ENCODE measurements at regions not wholly inside any gene's neighbourhood (a gene's known extent, or its start where the extent isn't known, plus 50 kb on each side); places are given as distances from the start of the nearest gene placed in this dataset.

DNA sequence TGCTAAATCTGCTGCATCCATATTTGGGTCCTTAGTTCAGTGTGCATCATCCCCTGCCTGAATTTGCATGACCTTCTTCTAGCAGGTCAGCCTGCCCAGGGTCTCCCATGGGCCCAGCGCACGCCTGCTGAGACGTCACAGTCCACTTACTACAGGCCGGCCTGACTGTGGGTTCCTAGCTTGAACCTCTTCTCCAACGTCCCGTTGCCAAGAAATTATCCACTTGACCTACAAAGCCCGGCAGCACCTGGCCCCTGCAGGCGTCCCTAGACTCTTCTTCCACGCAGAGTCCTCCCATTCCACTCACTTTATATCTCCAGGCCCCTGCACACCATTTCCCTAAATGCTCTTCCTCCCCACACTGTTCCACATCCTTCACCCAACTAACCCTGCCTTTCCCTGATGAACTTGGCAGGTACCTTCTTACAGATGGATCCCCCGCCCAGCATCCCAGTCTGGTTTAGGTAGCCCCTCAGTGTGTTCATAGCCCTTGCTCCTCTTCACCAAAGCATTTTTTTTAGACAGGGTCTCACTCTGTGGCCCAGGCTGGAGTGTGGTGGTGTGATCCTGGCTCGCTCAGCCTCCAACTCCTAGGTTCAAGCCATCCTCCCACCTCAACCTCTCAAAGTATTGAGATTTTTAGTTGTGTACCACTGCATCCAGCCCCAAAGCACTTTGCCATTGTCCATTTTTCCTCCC is 155.0 kb upstream of the SOX1 start (continued):
- TF ChIP-seq RXRA (IDR thresholded peaks at IDR 0.05) (no peak), FOXA2 (IDR thresholded peaks at IDR 0.05) (no peak)
- TF ChIP-seq, protein P1, sequence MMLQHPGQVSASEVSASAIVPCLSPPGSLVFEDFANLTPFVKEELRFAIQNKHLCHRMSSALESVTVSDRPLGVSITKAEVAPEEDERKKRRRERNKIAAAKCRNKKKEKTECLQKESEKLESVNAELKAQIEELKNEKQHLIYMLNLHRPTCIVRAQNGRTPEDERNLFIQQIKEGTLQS (IDR thresholded peaks at IDR 0.05), result no peak

DNA sequence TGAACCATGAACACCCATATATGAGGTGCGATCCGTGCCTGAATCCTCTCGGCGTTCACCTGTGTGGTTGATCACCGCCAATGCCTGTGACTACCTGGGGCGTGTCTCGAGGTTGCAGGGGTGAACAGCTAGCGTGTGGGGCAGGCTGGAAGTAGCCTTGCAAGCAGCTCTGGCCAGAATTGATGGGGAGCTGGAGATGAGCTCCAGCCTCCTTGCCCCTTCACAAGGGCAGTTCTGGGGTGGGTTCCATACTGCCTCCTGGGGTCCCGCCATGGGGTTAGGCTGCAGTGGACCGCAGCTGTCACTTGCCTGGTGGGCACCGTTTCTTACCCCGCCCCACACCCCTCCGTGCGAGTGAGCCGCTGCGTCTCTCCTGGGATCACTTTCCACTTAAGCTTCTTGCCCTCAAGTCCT is 154.5 kb upstream of the SOX1 start:
- 88% methylated on average over 16 of the region's 16 CpGs for WGBS
- DNase-seq (ENCODE audit: low spot score), result no peak
- Histone ChIP-seq H3K27ac (ENCODE audit: low read depth in 1 of 2, low read length in 2 of 2) (no peak overlapping the region), H3K4me1 (ENCODE audit: control insufficient read depth in 4 of 4, insufficient read depth in 4 of 4, low read length in 3 of 4) (no peaks in the 10 kb centered on the region), H3K36me3 (ENCODE audit: control insufficient read depth in 4 of 4, insufficient read depth in 3 of 4, low read depth in 1 of 4, low read length in 3 of 4) (no peaks in the 10 kb centered on the region), H3K4me3 (ENCODE audit: low read depth in 1 of 3, low read length in 3 of 3) (no peak overlapping the region), H3K27me3 (ENCODE audit: control insufficient read depth in 4 of 4, insufficient read depth in 4 of 4, low read length in 3 of 4) (peaks cover 0 to 7% (median 0%) of the 10 kb centered on the region in 4 donors), H3K9ac (ENCODE audit: low read depth in 1 of 2, low read length in 2 of 2) (no peak overlapping the region), H3K9me3 (ENCODE audit: control insufficient read depth in 4 of 4, low read length in 3 of 4) (no peaks in the 10 kb centered on the region)
- no peak for TF ChIP-seq SP1 (IDR thresholded peaks at IDR 0.05)
- TF ChIP-seq FOXA2 (IDR thresholded peaks at IDR 0.05), result no peak
- TF ChIP-seq, protein P2, sequence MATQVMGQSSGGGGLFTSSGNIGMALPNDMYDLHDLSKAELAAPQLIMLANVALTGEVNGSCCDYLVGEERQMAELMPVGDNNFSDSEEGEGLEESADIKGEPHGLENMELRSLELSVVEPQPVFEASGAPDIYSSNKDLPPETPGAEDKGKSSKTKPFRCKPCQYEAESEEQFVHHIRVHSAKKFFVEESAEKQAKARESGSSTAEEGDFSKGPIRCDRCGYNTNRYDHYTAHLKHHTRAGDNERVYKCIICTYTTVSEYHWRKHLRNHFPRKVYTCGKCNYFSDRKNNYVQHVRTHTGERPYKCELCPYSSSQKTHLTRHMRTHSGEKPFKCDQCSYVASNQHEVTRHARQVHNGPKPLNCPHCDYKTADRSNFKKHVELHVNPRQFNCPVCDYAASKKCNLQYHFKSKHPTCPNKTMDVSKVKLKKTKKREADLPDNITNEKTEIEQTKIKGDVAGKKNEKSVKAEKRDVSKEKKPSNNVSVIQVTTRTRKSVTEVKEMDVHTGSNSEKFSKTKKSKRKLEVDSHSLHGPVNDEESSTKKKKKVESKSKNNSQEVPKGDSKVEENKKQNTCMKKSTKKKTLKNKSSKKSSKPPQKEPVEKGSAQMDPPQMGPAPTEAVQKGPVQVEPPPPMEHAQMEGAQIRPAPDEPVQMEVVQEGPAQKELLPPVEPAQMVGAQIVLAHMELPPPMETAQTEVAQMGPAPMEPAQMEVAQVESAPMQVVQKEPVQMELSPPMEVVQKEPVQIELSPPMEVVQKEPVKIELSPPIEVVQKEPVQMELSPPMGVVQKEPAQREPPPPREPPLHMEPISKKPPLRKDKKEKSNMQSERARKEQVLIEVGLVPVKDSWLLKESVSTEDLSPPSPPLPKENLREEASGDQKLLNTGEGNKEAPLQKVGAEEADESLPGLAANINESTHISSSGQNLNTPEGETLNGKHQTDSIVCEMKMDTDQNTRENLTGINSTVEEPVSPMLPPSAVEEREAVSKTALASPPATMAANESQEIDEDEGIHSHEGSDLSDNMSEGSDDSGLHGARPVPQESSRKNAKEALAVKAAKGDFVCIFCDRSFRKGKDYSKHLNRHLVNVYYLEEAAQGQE (IDR thresholded peaks at IDR 0.05), result no peak
- TF ChIP-seq HNF4A (conservative IDR thresholded peaks at IDR 0.05), result no peak
- TF ChIP-seq RXRA (IDR thresholded peaks at IDR 0.05), result no peak
- no peak for TF ChIP-seq HNF4G (IDR thresholded peaks at IDR 0.05)
- no peak for TF ChIP-seq GABPA (IDR thresholded peaks at IDR 0.05 in 1 of 2, conservative IDR thresholded peaks at IDR 0.05 in 1 of 2)
- no peak for TF ChIP-seq TAF1 (conservative IDR thresholded peaks at IDR 0.05)
- TF ChIP-seq, protein P3, sequence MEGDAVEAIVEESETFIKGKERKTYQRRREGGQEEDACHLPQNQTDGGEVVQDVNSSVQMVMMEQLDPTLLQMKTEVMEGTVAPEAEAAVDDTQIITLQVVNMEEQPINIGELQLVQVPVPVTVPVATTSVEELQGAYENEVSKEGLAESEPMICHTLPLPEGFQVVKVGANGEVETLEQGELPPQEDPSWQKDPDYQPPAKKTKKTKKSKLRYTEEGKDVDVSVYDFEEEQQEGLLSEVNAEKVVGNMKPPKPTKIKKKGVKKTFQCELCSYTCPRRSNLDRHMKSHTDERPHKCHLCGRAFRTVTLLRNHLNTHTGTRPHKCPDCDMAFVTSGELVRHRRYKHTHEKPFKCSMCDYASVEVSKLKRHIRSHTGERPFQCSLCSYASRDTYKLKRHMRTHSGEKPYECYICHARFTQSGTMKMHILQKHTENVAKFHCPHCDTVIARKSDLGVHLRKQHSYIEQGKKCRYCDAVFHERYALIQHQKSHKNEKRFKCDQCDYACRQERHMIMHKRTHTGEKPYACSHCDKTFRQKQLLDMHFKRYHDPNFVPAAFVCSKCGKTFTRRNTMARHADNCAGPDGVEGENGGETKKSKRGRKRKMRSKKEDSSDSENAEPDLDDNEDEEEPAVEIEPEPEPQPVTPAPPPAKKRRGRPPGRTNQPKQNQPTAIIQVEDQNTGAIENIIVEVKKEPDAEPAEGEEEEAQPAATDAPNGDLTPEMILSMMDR (IDR thresholded peaks at IDR 0.05; ENCODE audit: low read depth, low read length, missing input control), result no peak
- TF ChIP-seq, protein P4, sequence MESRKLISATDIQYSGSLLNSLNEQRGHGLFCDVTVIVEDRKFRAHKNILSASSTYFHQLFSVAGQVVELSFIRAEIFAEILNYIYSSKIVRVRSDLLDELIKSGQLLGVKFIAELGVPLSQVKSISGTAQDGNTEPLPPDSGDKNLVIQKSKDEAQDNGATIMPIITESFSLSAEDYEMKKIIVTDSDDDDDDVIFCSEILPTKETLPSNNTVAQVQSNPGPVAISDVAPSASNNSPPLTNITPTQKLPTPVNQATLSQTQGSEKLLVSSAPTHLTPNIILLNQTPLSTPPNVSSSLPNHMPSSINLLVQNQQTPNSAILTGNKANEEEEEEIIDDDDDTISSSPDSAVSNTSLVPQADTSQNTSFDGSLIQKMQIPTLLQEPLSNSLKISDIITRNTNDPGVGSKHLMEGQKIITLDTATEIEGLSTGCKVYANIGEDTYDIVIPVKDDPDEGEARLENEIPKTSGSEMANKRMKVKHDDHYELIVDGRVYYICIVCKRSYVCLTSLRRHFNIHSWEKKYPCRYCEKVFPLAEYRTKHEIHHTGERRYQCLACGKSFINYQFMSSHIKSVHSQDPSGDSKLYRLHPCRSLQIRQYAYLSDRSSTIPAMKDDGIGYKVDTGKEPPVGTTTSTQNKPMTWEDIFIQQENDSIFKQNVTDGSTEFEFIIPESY (IDR thresholded peaks at IDR 0.05), result no peak
- TF ChIP-seq EGR1 (IDR thresholded peaks at IDR 0.05; ENCODE audit: low read depth in 2 of 2), result no peak
- TF ChIP-seq JUND (IDR thresholded peaks at IDR 0.05), result no peak
- TF ChIP-seq, protein P5, sequence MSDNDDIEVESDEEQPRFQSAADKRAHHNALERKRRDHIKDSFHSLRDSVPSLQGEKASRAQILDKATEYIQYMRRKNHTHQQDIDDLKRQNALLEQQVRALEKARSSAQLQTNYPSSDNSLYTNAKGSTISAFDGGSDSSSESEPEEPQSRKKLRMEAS (IDR thresholded peaks at IDR 0.05), result no peak
- TF ChIP-seq RAD21 (IDR thresholded peaks at IDR 0.05), result no peak
- TF ChIP-seq FOXA1 (IDR thresholded peaks at IDR 0.05), result no peak
- TF ChIP-seq YY1 (IDR thresholded peaks at IDR 0.05), result no peak
- TF ChIP-seq, protein P1 (IDR thresholded peaks at IDR 0.05), result no peak
- TF ChIP-seq NR2F2 (IDR thresholded peaks at IDR 0.05), result no peak

All from liver (tissue), 8 donors.